Testis (tissue), 2 donors: ENCODE measurements at regions not wholly inside any gene's neighbourhood (a gene's known extent, or its start where the extent isn't known, plus 50 kb on each side); places are given as distances from the start of the nearest gene placed in this dataset.

Experiments used
- POLR2A ChIP-seq: fragments of 450-650 bp; IDR thresholded peaks from one replicate; pipeline ENCODE4 v1.6.1; 2017; ENCODE audit warnings: antibody characterized with exemption, mild to moderate bottlenecking, moderate library complexity
- TF ChIP-seq, protein P1 (sequence below), 3 experiments: fragments of 450-650 bp in 2 of 3; fragments of 200-600 bp in 1 of 3; sonication (generic) in 1 of 3; IDR thresholded peaks; one replicate each; pipeline ENCODE4 v1.5.1; 2016 to 2019; ENCODE audit warnings: antibody characterized with exemption in 3 of 3, mild to moderate bottlenecking in 2 of 3, moderate library complexity in 1 of 3

DNA sequence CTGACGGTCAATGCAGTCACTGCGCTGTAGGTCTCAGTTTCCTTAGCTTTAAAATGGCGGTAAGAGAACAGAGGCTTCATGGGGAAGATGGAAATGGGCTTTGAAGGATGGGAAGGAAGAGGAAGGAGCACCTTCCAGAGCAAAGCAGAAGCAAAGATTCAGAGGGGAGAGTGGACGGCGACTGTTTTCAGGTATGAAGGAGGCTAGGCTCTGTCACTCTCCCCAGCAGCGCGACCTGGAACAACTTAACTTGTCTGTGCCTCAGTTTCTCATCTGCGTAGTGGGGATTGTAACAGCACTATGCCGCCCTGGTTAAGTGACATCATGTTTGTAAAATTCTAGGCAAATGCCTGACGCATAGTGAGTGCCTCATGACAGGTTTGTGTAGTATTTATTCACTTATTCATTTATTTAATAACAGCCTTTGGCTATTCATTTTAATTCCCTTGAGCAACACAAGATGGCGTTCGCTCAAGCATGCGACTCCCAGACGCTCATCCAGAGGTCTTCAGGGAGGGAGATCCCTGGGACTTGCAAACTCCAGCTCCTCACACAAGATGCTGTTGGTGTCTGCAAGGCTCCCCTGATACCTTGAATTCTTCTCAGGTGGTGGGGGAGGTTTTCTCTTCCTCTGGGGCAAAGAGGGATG is 336.3 kb downstream of the DYSF start:
- TF ChIP-seq, protein P1, sequence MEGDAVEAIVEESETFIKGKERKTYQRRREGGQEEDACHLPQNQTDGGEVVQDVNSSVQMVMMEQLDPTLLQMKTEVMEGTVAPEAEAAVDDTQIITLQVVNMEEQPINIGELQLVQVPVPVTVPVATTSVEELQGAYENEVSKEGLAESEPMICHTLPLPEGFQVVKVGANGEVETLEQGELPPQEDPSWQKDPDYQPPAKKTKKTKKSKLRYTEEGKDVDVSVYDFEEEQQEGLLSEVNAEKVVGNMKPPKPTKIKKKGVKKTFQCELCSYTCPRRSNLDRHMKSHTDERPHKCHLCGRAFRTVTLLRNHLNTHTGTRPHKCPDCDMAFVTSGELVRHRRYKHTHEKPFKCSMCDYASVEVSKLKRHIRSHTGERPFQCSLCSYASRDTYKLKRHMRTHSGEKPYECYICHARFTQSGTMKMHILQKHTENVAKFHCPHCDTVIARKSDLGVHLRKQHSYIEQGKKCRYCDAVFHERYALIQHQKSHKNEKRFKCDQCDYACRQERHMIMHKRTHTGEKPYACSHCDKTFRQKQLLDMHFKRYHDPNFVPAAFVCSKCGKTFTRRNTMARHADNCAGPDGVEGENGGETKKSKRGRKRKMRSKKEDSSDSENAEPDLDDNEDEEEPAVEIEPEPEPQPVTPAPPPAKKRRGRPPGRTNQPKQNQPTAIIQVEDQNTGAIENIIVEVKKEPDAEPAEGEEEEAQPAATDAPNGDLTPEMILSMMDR (IDR thresholded peaks at IDR 0.05) = no peak
- no peak for TF ChIP-seq POLR2A
